ENCODE measurements at regions not wholly inside any gene's neighbourhood (a gene's known extent, or its start where the extent isn't known, plus 50 kb on each side); places are given as distances from the start of the nearest gene placed in this dataset.

GRCh38 chr6:27188885-27189418 is 58.5 kb upstream of the PRSS16 start:
- TF ChIP-seq NRF1 (IDR thresholded peaks at IDR 0.05; ENCODE audit: low read depth, low read length) (no peak), RAD21 (IDR thresholded peaks at IDR 0.05; ENCODE audit: low read length) (peak; percentile 82), CTCF (IDR thresholded peaks at IDR 0.05) (peak; percentile 79)
